Stimulated activated CD8-positive, alpha-beta memory T cell treated with anti-CD3 and anti-CD28 coated beads, Interleukin-7, amount 100 ng/mL, for 48 hours (primary cell): ENCODE measurements at regions not wholly inside any gene's neighbourhood (a gene's known extent, or its start where the extent isn't known, plus 50 kb on each side); places are given as distances from the start of the nearest gene placed in this dataset.
"Not testable (repeated sequence)": the region's sequence is repeated elsewhere in the genome, so short reads cannot be mapped to it uniquely, and the experiment has no call there.

Experiments used
- DNase-seq, 2 donors: peaks; one replicate each; pipeline ENCODE4 v3.0.0-alpha.2; 2020; ENCODE audit warnings: low read depth in 1 of 2; ENCODE audit errors: extremely low read depth in 1 of 2

DNA sequence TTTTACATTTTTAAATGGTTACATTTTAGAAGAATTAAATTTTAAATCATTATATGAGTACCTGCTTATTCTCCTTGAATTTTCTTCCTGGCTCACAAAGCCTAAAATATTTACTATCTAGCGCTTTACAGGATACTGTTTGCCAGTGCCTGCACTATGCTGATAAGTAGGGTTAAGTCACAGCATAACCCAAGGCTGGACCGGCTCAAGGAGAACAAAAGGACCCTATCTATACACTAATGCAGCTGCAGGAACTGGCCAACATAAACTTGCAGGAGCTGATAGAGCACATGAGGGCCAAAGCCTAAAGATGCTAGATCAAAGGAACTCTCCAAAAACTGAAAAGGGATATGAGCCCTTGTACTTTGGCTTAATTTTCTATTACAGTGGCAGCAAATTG is 1086.9 kb upstream of the TMPRSS15 start:
- DNase-seq, result no peak

DNA sequence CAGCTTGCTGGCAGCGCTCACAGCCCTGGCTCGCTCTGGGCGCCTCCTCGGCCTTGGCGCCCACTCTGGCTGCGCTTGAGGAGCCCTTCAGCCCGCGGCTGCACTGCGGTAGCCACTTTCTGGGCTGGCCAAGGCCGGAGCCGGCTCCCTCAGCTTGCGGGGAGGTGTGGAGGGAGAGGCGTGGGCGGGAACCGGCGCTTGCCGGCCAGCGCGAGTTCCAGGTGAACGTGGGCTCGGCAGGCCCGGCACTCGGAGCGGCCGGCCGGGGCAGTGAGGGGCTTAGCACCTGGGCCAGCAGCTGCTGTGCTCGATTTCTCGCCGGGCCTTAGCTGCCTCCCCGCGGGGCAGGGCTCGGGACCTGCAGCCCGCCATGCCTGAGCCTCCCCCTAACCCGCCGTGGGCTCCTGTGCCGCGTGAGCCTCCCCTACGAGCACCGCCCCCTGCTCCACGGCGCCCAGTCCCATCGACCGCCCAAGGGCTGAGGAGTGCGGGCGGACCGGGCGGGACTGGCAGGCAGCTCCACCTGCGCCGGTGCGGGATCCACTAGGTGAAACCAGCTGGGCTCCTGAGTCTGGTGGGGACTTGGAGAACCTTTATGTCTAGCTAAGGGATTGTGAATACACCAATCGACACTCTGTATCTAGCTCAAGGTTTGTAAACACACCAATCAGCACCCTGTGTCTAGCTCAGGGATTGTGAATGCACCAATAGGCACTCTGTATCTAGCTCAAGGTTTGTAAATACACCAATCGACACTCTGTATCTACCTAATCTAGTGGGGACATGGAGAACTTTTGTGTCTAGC is 1090.1 kb upstream of the TMPRSS15 start:
- DNase-seq, result not testable (repeated sequence)

DNA sequence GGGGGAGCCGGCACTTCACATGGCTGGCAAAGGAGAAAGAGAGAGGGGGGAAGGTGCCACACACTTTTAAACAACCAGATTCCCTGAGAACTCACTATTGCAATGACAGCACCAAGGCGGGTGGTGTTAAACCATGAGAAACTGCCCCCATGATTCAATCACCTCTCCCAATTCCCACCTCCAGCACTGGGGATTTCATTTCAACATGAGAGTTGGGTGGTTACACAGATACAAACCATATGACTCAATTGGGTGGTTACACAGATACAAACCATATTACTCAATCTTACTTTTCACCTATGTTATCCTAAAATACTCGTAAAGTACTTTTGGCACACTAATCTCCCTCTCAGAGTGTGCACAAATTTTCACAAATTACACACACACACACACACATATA is 1097.5 kb upstream of the TMPRSS15 start:
- DNase-seq, result no peak

DNA sequence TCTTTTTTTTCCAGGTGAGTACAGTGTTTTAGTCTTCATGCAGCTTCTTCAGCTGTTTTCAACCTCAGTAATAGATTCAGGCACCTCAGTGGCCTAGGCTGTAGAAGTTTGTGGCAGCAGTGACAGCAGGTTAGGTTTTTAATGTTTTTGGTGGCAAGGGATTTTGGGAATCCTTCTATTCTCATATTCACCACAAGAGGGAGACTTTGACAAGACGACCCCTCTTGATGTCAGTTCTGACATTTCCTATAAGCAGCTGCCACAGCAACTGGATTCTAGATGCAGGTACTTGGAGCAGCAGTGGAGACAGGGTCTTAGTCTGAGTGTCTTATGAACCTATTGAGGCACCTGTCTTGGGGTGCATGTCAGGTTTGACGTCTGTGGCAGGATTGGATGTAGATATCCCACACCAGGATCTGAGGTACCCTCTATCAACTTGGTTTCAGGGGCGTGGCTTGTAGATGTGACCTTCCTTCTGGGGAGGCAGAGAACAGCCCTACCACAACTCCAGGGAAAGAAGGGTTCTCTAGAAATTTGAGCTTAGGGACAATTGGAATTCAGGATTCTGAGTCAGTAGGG is 1104.2 kb upstream of the TMPRSS15 start:
- no peak for DNase-seq

DNA sequence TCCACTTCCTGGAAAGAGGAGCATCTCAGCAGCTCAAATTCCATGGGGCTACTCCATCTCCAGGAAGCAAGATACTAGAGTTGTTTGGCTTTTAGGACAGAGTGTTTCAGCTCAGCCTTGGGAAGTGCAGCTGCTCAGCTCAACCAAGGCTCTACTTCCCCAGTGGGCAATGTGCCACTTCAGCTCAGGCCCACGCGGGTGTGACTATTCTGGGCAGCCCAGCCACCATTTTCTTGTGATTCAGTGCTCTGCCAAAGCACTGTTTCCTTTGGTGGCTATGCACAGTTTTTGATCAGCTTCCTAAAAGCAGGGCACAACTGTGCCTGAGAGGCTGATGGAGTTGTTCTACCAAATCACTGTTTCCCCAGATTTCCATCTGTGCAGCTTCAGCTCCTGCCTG is 1104.9 kb upstream of the TMPRSS15 start:
- DNase-seq, result no peak

DNA sequence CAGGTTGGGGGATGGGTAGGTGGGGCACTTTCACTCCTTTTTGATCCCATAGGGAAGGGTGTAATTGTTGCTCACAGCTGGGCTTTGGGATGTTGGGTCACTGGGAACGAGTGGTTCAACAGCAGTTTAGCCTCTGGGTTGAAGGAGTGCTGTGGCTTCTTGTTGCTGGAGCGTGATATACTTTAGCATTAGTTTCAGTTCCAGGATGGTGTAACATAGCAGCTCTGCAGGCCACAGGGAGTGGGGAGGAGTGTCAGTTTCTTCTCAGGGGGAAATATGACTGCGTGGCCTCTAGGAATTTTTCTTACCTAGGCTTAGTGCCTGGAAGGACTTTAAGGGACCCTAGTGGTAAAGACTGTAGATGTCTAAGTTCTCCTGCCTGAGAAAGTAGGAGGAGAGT is 1105.3 kb upstream of the TMPRSS15 start:
- no peak for DNase-seq

DNA sequence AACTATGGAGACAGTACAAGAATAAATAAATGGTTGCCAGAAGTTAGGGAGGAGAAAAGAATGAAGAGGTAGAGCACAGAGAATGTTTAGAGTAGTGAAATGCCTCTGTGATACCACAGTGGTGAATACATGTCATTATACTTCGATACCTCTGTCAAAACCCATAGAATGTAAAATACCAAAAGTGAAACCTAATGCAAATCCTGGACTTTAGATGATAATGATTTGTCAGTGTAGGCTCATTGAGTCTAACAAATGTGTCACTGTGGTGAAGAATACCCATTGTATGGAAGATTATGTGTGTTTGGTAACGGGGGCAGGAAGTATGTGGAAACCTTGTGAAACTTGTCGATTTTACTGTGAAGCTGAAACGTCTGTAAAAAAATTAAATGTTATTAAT is 1106.5 kb upstream of the TMPRSS15 start:
- no peak for DNase-seq

DNA sequence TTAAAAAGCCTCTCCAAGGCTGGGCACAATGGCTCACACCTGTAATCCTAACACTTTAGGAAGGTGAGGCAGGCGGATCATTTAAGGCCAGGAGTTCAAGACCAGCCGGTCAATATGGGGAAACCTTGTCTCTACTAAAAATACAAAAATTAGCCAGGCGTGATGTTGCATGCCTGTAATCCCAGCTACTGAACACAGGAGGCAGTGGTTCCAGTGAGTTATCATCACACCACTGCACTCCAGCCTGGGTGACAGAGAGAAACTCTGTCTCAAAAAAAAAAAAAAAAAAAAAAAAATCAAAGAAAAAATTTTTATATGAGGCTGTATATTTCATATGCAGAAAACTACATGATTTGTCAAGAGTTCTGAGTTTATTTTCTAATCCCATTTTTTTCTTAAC is 1107.1 kb upstream of the TMPRSS15 start:
- DNase-seq, result no peak

DNA sequence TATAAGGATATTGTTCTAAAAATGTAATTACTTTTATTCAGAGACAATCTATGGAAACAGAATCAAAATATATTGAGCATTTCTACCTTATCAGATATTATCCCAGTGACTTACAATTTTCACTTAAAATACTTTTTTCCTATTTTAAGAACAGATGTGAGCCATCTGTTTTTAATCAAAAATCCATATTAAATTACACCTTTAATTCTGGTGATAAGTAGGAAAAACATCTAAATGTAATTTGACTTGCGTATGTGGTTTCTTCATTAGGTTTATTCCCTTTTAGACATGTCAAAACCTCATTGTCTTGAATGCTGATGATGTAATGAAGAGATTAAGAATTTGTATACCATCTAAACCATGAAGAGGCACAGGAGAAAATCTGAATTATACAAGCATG is 1118.8 kb upstream of the TMPRSS15 start:
- DNase-seq, result no peak

DNA sequence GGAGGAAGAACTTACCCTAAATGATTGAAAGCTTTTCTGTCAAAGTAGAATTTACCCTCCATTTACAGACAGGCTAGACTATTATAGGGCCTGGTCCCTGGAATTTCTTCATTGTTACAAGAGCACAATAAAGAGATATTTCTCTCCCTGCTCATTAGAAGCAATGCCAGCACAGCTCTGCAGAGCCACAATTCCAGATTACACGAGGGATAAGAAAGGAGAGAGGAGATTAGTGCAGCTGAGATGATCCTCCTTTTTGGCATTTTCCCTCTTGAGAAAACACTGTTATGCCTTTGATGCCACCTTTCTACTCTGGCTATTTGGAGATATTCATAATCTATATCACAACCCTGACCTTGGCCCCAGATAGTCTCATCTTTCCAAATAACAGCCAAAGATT is 1119.5 kb upstream of the TMPRSS15 start:
- no peak for DNase-seq

DNA sequence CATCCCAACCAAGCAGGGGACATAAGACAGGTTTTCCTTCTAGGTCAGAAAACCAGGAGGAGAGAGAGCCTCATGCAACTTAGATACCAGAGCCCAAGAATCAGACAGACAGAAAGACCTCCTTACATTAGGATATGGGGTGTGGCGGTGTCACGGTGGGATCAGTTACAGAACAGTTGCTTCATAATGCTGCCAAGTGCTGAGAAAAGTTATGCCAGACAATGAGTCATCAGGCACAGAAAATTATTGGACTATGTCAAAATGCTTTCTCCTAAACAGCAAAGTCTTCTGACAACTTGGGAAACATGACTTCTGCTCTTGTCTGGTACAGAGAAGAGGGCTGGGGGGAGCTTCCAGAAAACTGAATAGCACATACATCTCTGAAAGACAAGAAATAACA is 1120.2 kb upstream of the TMPRSS15 start:
- DNase-seq, result no peak

DNA sequence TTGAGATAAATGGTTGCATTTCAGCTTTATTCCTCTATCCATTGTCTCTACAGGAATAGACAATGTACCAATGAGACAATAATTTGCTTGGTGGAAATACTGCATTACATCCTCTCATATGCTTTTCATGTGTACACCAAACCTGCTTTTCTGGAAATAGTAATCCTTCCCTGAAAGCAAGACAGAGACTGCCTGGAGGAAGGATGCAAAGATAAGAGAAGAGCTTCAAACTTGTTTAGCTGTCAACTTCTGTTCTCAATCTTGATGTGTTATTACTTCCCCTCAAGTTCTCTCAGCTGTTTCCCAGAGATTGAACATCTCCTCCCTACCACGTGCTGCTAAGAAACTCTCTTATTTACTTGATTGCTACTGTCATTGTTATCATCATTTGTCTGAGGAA is 1125.4 kb upstream of the TMPRSS15 start:
- DNase-seq, result no peak

DNA sequence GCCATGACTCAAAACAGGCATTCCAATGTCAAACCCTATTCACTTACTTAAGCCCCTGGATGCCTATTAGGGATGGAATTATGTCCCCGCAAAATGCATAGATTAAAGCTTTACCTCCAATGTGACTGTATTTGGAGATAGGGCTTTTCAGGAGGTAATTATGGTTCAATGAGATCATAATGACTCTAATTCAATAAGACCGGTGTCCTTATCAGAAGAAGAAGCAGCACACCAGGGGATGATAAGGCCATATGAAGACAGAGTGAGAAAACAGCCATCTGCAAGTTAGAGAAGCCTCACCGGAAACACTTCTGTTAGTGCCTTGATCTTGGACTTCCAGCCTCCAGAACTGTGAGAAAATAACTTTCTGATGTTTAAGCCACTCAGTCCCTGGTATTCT is 1131.8 kb upstream of the TMPRSS15 start:
- no peak for DNase-seq

DNA sequence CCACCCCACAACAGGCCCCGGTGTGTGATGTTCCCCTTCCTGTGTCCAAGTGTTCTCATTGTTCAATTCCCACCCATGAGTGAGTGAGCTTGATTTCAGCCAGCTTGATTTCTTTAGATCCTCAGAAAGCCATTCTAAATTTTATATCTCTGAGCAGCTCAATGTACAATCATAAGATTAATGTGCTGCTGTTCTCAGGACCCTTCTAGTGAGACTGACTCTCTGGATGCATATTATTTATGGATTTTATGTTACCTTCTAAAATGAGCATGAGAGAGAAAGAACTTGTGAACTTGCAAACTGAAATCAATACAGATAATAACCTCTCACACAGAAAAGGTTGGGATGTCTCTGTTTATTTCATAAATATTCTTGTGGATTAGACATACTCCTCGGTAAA is 1133.5 kb upstream of the TMPRSS15 start:
- no peak for DNase-seq

DNA sequence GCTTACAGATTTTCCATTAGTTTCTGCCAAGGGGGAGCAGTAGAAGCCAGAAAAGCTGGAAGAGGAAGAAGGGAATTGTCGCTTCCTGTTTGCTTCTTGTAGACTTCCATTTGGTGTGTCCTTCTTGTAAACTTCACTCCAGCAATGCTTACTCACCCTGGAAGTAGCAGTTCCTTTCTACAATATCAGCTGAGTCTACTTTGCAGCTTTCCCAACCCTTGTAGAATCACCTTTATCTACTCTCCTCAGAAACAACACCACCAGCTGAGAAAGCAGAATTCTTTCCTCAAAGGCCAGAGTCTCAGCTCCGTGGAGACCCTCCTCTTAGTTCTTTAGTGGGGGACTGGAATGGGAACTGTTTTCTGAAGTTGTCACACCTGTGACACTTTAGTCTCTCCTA is 1136.7 kb upstream of the TMPRSS15 start:
- DNase-seq, result no peak

DNA sequence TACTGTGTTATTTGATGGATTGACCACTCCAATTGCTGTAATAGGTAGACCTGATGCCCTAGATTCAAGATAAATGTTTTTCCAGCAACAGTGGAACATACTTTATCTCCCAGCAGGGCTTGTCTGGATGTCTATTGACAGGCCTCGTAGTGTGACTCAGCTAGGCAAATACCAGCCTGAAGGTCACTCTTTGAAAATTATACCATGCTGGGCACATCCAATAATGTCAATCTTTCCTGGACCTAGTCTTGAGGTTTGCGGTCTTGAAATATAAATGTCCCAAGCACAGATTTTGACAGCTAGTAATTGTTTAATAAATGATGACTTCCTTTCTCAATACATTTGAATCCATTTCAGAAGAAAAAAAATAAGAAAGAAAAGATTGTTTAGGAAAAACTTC is 1138.0 kb upstream of the TMPRSS15 start:
- DNase-seq, result no peak

DNA sequence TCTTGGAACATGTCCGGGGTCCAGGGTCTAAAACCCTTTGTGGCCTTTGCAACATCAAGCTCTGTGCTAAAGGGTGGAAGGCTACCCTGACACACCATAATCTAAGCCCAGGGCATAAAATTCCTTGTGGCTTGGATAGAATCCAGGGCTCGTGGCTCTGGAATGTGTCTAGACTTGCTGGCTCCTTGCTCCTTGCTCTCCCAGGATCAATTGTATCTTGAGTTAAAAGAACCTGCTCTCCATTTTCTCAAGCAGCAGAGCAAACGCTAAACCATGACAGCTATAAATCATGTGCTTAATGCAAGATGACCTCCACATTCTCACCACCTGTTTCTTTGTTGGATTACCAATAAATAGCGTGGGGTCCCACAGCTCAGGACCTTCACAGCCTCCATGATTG is 1140.9 kb upstream of the TMPRSS15 start:
- DNase-seq, result not testable (repeated sequence)

DNA sequence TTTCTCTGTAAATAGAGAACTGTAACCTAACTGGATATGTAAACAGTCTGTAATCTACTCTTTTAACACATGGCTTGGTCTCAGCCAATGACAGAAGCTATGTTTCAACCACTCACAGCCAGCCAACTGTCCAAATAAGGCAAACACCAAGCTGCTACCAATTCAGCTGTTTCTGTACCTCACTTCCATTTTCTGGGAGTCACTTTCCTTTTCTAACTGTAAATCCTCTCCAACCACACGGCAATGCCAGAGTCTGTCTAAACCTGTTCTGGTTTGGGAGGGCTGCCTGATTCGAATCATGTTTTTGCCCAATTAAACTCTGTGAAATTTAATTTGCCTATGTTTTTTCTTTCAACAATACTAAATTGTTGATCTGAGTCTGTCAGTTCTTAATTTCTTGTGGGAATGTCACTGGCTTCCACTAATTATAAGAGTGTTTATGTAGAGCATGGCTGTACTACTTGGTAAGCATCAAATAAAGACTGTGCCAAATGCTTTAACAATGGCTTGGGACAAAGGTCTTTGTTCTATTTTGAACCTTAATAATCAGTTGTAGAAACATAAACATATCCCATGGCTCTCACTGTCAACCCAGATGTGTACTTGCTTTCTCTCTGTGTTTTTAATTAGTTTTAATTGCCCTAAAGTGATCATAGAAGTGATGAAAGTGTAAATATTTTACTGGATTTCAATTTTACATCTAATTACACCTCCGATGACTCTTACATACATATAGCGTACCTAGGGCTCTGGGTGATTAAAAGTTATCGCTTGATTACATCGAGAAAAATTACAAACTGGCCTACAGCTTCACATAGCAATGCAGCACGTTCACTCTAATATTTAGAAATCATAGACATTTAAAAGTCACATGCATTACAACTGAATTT is 1144.6 kb upstream of the TMPRSS15 start:
- DNase-seq, result no peak

DNA sequence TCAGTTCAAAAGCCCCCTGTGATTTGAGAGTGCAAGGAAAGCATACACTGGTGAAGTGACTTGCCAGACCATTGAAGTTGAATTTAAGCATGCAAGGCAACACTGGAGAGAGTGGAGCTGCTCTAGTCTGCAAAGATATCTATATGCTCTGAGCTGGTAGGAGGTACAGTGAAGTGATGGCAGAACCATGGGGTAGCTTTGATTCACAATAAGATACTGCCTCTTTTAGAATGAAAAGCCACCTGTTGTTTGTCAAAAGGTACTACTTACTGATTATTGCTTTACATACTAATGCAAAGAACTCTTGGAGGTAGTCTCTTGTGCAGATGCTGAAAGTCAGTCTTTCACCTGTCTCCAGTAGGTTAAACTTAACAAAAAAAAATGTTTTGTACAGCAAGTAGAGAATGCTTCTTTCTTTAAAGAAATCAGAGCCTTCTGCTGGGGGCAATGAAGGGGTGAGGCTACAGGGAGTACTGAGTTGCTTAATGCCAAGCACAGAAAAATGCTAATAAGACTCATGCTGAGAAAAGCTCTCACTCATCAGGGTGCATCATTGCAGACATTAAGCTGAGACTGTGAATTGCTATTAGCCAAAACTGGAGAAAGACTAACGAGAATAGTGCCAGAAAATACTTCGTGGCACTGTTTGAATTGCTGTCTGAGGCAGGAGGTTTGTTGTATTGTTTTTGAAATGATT is 1150.5 kb upstream of the TMPRSS15 start:
- no peak for DNase-seq

DNA sequence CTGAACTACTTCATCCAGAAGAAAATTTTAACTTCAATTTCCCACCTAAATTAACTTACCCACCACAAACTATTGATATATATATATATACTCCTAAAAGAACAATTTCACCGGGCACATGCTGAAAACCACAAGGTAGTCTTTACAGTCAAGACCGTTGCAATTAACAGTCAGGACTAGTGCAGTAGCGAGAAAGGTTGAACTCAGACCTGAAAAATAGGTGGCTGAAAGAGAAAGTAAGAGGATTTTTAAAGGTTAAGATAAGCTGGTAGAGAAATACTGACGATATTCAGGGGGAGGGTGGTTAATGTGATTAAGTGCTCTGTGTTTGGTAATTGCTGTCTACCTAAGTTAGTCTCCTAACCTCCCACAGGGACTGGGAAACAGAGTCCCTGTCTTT is 1153.5 kb upstream of the TMPRSS15 start:
- no peak for DNase-seq

DNA sequence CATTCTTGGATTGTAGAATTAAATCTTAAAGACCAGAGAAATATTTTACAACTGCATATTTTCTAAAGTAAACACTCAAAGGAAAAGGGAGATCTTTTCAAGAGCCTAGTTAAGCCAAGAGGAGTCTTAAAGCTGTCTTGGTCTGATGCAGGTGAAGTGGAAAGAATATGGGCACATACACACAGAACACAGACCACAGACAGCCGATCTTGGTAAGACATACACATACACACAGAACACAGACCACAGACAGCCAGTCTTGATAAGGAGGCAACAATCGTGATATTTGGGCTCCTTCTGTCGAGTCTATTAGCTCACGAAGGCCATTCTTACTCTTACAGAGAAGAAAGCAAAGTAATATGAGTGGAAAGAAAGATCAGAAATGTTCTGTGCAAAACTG is 1153.9 kb upstream of the TMPRSS15 start:
- no peak for DNase-seq
